ENCODE measurements at regions not wholly inside any gene's neighbourhood (a gene's known extent, or its start where the extent isn't known, plus 50 kb on each side); places are given as distances from the start of the nearest gene placed in this dataset.
A peak's percentile ranks its signal among the peaks of the same experiment; 100 is the strongest.
"Not testable (repeated sequence)": the region's sequence is repeated elsewhere in the genome, so short reads cannot be mapped to it uniquely, and the experiment has no call there.

DNA sequence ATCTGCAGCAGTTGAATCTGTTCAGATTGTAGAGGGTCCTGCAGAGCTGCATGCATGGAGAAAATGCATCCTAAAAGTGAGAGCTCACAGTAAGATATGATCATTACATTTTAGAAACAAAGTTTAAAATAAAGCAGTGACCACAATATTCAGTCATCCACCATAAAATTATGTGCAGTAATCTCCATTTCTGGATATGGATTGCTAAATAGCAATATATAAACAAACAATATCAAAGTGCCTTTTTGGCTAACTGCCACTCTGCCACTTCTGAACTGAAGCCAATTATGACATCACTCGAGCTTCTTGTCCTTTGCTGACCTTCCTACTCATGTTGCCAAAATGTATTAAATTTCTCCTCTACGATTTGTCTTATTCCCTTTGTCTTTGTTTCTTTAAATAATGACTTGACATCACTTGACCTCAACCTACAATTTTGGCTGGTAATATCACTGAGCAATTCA lies 262.0 kb upstream of the CXADR start:
- TF ChIP-seq, protein P1, sequence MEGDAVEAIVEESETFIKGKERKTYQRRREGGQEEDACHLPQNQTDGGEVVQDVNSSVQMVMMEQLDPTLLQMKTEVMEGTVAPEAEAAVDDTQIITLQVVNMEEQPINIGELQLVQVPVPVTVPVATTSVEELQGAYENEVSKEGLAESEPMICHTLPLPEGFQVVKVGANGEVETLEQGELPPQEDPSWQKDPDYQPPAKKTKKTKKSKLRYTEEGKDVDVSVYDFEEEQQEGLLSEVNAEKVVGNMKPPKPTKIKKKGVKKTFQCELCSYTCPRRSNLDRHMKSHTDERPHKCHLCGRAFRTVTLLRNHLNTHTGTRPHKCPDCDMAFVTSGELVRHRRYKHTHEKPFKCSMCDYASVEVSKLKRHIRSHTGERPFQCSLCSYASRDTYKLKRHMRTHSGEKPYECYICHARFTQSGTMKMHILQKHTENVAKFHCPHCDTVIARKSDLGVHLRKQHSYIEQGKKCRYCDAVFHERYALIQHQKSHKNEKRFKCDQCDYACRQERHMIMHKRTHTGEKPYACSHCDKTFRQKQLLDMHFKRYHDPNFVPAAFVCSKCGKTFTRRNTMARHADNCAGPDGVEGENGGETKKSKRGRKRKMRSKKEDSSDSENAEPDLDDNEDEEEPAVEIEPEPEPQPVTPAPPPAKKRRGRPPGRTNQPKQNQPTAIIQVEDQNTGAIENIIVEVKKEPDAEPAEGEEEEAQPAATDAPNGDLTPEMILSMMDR (IDR thresholded peaks at IDR 0.05; ENCODE audit: unreplicated experiment): no peak
- Mint-ChIP-seq H3K27ac (no peak overlapping the region), H3K4me3 (no peak overlapping the region), H3K27me3 (ENCODE audit: low read depth) (no peaks in the 10 kb centered on the region), H3K36me3 (no peaks in the 10 kb centered on the region), H3K4me1 (peaks cover 5% of the 10 kb centered on the region), H3K9me3 (peaks cover 3% of the 10 kb centered on the region)
- no peak for DNase-seq (ENCODE audit: low spot score in 2 of 2, unreplicated experiment in 2 of 2)

DNA sequence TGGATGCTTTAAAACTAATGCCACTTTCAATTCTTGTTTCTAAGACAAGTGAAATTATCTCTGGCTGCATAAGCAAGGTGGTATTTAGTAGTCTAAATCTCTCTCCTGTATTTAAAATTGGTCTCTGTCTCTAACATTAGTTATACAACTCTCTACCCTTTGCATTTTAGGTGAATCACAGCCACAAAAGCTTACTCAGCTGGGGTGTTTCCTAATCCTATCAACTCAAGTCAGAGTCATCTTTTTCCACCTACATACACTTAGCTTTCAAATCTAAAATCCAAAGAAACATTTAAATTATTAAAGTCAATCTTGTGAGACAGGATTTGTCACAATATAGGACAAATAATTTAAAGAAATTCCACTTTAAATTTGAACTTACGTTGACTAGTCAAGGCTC lies 255.1 kb upstream of the CXADR start:
- H3K27me3 Mint-ChIP-seq (ENCODE audit: low read depth): no peaks in the 10 kb centered on the region
- TF ChIP-seq, protein P1 (IDR thresholded peaks at IDR 0.05; ENCODE audit: unreplicated experiment): no peak
- no peaks in the 10 kb centered on the region for H3K36me3 Mint-ChIP-seq
- H3K4me1 Mint-ChIP-seq: no peaks in the 10 kb centered on the region
- no peak overlapping the region for H3K4me3 Mint-ChIP-seq
- DNase-seq (ENCODE audit: low spot score in 2 of 2, unreplicated experiment in 2 of 2): no peak
- no peaks in the 10 kb centered on the region for H3K9me3 Mint-ChIP-seq
- H3K27ac Mint-ChIP-seq: no peak overlapping the region

DNA sequence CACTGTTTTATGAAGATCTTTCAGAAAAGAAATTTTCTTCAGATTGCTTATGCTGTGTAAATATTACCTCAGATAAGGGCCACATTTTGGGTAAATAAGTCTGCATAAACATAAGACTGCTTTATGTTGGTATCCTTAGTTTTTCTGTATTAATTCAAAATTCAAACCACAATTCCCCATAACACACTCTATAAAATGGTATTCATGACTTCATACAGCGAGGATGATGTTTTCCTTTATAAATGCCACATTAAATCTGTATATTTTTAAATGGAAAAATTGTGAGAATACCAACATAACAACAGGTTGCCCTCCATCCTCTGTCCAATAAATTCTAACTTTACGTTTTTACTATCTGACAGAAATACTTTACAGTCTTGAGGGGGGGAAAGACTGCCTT lies 248.7 kb upstream of the CXADR start:
- no peak for DNase-seq (ENCODE audit: low spot score in 2 of 2, unreplicated experiment in 2 of 2)
- no peaks in the 10 kb centered on the region for H3K36me3 Mint-ChIP-seq
- H3K27ac Mint-ChIP-seq: no peak overlapping the region
- TF ChIP-seq, protein P1 (IDR thresholded peaks at IDR 0.05; ENCODE audit: unreplicated experiment): no peak
- H3K4me1 Mint-ChIP-seq: peaks cover 12% of the 10 kb centered on the region
- H3K9me3 Mint-ChIP-seq: no peaks in the 10 kb centered on the region
- H3K27me3 Mint-ChIP-seq (ENCODE audit: low read depth): no peaks in the 10 kb centered on the region
- H3K4me3 Mint-ChIP-seq: no peak overlapping the region

DNA sequence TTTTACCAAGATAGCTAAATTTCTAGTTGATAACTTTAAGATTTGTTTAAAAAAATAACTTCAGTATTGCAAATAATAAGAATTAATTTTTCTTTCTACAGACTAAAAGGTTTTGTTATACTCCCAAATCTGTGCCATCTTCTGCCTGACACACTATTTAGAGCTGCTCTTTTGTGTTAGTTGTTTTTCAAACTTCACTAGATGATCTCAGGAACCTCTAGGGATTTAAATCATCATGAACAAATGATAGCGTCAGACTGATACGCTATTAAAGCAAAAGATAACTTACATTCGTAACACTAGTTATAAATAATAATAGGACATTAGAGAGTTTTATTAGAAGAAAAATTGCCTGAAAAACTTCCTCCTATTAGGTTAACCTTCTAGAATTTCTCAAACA lies 243.1 kb upstream of the CXADR start:
- Mint-ChIP-seq H3K27me3 (ENCODE audit: low read depth) (no peaks in the 10 kb centered on the region), H3K9me3 (peaks cover 22% of the 10 kb centered on the region), H3K27ac (peak overlapping the region; percentile 28), H3K4me3 (no peak overlapping the region), H3K36me3 (no peaks in the 10 kb centered on the region), H3K4me1 (peaks cover 13% of the 10 kb centered on the region)
- TF ChIP-seq, protein P1 (IDR thresholded peaks at IDR 0.05; ENCODE audit: unreplicated experiment): no peak
- DNase-seq (ENCODE audit: low spot score in 2 of 2, unreplicated experiment in 2 of 2): no peak

DNA sequence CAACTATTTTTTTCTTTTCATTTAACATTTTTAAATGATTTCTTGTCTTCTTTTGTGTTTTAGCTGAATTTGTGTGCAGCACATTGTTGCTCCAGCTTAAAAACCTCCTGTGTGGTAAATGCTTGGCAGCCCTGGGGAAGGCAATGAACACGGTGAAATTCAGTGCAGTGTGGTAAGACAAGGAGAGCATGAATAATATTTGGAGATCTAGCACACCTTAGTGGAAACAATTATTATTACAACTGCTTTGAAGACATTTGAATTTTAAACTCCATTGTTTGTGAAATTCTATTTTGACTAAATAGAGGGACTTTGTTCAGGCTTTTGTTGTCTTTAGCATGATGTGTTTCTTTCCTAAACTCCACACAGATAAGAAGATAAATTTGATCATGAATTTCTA lies 242.6 kb upstream of the CXADR start:
- Mint-ChIP-seq H3K27me3 (ENCODE audit: low read depth) (no peaks in the 10 kb centered on the region), H3K9me3 (peaks cover 22% of the 10 kb centered on the region), H3K4me1 (peaks cover 13% of the 10 kb centered on the region), H3K36me3 (no peaks in the 10 kb centered on the region), H3K4me3 (no peak overlapping the region), H3K27ac (peak overlapping the region; percentile 28)
- no peak for DNase-seq (ENCODE audit: low spot score in 2 of 2, unreplicated experiment in 2 of 2)
- TF ChIP-seq, protein P1 (IDR thresholded peaks at IDR 0.05; ENCODE audit: unreplicated experiment): peak; percentile 73

DNA sequence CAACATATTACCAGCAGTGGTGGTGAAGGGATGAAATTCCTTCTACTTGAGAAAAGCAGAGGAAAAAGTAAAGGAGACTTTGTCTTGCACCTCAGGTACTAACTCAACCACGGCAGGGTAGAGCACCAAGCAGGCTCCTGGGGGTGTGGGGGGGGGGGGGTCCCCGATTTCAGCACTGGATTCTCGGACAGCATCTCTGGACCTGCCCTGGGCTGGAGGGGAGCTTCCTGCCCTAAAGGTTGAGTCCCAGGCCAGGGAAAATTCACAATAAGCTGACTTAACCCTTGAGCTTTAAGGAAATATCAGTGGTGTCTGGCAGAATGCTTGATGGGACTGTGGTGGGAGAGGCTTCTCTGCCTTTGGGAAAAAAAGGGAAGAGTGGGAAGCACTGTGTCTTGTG lies 233.2 kb upstream of the CXADR start:
- no peaks in the 10 kb centered on the region for H3K27me3 Mint-ChIP-seq (ENCODE audit: low read depth)
- no peak overlapping the region for H3K4me3 Mint-ChIP-seq
- H3K36me3 Mint-ChIP-seq: peaks cover 12% of the 10 kb centered on the region
- no peak overlapping the region for H3K27ac Mint-ChIP-seq
- peaks cover 50% of the 10 kb centered on the region for H3K9me3 Mint-ChIP-seq
- DNase-seq (ENCODE audit: low spot score in 2 of 2, unreplicated experiment in 2 of 2): no peak
- TF ChIP-seq, protein P1 (IDR thresholded peaks at IDR 0.05; ENCODE audit: unreplicated experiment): no peak
- H3K4me1 Mint-ChIP-seq: no peaks in the 10 kb centered on the region

DNA sequence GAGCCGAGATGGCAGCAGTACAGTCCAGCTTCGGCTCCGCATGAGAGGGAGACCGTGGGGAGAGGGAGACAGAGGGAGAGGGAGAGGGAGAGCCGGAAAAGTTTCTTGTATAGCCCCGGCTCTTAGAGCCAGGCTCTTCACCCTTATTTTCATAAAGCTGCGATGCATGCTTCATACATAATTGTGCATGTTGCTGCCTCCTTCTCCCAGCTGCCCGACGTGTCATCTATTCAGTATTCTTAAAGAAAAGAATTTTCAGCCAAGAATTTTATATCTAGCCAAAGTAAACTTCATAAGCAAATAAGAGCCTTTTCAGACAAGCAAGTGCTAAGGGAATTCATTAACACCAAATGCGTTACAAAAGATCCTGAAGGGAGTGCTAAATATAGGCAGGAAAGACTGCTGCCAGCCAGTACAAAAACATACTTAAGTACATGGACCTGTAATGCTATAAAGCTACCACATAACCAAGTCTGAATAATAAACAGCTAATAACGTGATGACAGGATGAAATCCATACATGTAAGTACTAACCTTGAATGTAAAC lies 219.8 kb upstream of the CXADR start:
- not testable (repeated sequence) for H3K4me3 Mint-ChIP-seq; H3K27ac Mint-ChIP-seq; DNase-seq (ENCODE audit: low spot score in 2 of 2, unreplicated experiment in 2 of 2); H3K27me3 Mint-ChIP-seq (ENCODE audit: low read depth); H3K36me3 Mint-ChIP-seq; H3K4me1 Mint-ChIP-seq
- H3K9me3 Mint-ChIP-seq: peaks cover 42% of the 10 kb centered on the region

Measured in mesothelial cell of epicardium (in vitro differentiated cells).